Nephron progenitor cell (in vitro differentiated cells): ENCODE measurements at regions not wholly inside any gene's neighbourhood (a gene's known extent, or its start where the extent isn't known, plus 50 kb on each side); places are given as distances from the start of the nearest gene placed in this dataset.
"Not testable (repeated sequence)": the region's sequence is repeated elsewhere in the genome, so short reads cannot be mapped to it uniquely, and the experiment has no call there.

Experiments used
- DNase-seq: peaks from one replicate; pipeline ENCODE4 v3.0.0; 2021
- H3K27ac Mint-ChIP-seq: 2 replicates; pipeline ENCODE4 v1.8.0; 2021; ENCODE audit warnings: mild to moderate bottlenecking, moderate library complexity, mixed read lengths
- H3K27me3 Mint-ChIP-seq: 2 replicates; pipeline ENCODE4 v1.8.0; 2021; ENCODE audit warnings: mild to moderate bottlenecking, low read depth, mixed read lengths; ENCODE audit not compliant: poor library complexity
- H3K36me3 Mint-ChIP-seq: 2 replicates; pipeline ENCODE4 v1.8.0; 2021; ENCODE audit warnings: low read depth, mixed read lengths
- H3K4me1 Mint-ChIP-seq: 2 replicates; pipeline ENCODE4 v1.8.0; 2021; ENCODE audit warnings: mixed read lengths
- H3K4me3 Mint-ChIP-seq: 2 replicates; pipeline ENCODE4 v1.8.0; 2021; ENCODE audit warnings: mild to moderate bottlenecking, moderate library complexity, mixed read lengths
- H3K9me3 Mint-ChIP-seq: 2 replicates; pipeline ENCODE4 v1.8.0; 2021; ENCODE audit warnings: mild to moderate bottlenecking, moderate library complexity, mixed read lengths
- TF ChIP-seq, protein P1 (sequence below): fragments of 200-600 bp; sonication (generic); IDR thresholded peaks from 2 replicates; pipeline ENCODE4 v1.5.0; 2021; ENCODE audit warnings: antibody characterized with exemption

DNA sequence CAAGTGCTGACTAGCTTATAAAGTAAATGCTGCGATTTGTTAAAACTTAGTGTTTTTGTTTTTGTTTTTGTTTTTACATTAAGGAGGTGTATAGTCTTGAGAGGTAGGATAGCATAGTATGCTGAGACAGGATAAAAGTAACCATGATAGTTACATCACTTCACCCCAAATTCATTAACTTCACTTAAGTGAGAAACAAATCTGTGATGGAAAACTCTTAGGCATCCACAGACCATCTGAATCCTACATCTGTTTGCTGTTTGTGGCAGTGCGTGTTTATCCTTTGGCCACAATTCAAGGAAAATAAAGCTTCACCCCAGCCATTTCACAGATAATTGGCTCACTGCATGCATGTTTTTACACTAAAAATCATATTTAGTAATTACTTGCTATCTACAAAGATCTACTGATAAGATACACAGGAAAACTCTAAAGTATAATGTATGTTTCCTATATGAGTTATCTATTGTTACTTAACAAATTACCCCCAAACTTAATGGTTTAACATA lies 82.0 kb downstream of the ZNF622 start:
- TF ChIP-seq, protein P1, sequence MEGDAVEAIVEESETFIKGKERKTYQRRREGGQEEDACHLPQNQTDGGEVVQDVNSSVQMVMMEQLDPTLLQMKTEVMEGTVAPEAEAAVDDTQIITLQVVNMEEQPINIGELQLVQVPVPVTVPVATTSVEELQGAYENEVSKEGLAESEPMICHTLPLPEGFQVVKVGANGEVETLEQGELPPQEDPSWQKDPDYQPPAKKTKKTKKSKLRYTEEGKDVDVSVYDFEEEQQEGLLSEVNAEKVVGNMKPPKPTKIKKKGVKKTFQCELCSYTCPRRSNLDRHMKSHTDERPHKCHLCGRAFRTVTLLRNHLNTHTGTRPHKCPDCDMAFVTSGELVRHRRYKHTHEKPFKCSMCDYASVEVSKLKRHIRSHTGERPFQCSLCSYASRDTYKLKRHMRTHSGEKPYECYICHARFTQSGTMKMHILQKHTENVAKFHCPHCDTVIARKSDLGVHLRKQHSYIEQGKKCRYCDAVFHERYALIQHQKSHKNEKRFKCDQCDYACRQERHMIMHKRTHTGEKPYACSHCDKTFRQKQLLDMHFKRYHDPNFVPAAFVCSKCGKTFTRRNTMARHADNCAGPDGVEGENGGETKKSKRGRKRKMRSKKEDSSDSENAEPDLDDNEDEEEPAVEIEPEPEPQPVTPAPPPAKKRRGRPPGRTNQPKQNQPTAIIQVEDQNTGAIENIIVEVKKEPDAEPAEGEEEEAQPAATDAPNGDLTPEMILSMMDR = no peak
- Mint-ChIP-seq H3K4me1 (no peaks in the 10 kb centered on the region), H3K36me3 (no peaks in the 10 kb centered on the region), H3K27me3 (peaks cover 5% of the 10 kb centered on the region), H3K9me3 (no peaks in the 10 kb centered on the region), H3K27ac (no peak overlapping the region), H3K4me3 (no peak overlapping the region)
- DNase-seq = no peak

DNA sequence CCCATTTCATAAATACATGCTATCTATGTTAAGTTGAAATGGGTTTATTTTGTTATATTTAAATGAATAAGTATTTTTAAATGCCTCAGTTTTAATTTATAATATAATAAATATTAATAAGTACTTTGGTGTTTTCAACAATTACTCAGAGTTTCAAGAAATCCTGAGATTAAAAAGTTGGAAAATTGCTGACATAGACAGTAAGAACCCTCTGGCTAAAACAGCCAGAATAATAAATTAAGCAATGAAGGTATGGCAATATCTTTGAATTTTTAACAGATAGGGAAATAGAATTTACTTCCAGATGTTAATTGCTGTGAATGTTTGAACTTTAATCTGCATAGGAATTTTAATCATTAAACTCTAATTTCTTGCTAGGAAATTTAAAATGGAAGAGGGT lies 83.6 kb downstream of the ZNF622 start:
- no peak overlapping the region for H3K4me3 Mint-ChIP-seq
- TF ChIP-seq, protein P1 = no peak
- no peaks in the 10 kb centered on the region for H3K4me1 Mint-ChIP-seq
- no peaks in the 10 kb centered on the region for H3K36me3 Mint-ChIP-seq
- no peak overlapping the region for H3K27ac Mint-ChIP-seq
- no peaks in the 10 kb centered on the region for H3K9me3 Mint-ChIP-seq
- peaks cover 5% of the 10 kb centered on the region for H3K27me3 Mint-ChIP-seq
- DNase-seq = no peak

DNA sequence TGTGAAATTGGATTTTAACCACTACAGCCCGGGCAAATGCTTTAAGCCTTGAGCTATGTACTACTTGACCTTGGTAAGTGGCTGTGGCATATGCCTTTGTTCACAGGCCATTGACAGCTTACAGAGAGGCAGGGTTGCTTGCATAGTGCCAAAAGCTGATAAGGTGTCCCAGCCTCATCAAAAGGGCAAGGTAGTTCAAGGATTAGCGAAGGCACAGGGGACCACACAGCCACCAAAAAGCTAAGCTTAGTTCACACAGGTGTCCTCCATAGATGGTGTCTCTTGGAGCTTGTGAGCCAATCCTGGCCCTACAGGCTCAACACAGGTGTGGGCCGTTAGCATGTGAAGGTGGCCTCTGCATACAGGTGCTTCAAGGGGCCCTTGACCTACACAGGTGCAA lies 86.8 kb downstream of the ZNF622 start:
- no peak overlapping the region for H3K27ac Mint-ChIP-seq
- H3K4me3 Mint-ChIP-seq = no peak overlapping the region
- no peaks in the 10 kb centered on the region for H3K4me1 Mint-ChIP-seq
- no peaks in the 10 kb centered on the region for H3K9me3 Mint-ChIP-seq
- TF ChIP-seq, protein P1 = no peak
- H3K27me3 Mint-ChIP-seq = peaks cover 8% of the 10 kb centered on the region
- DNase-seq = no peak
- no peaks in the 10 kb centered on the region for H3K36me3 Mint-ChIP-seq

DNA sequence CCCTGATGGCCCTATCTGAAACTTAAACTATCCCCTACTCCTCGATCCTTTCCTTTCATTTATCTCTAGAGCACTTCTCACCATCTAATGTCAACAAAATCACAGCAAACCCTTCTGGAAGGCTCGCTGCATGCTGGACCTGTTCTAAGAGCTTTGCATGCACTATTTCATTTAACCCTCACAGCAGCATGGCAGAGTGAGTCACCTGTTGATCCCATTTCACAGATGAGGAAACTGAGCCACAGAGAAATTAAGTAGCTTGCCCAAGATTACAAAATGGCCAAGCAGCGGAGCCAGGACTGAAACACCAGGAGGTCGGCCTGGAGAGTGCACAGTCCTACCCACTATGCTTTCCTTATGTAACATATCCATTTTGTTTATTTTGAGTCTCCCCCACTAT lies 93.1 kb downstream of the ZNF622 start:
- no peak for DNase-seq
- Mint-ChIP-seq H3K4me1 (no peaks in the 10 kb centered on the region), H3K9me3 (no peaks in the 10 kb centered on the region), H3K27me3 (peaks cover 10% of the 10 kb centered on the region), H3K36me3 (no peaks in the 10 kb centered on the region), H3K4me3 (no peak overlapping the region), H3K27ac (no peak overlapping the region)
- TF ChIP-seq, protein P1 = no peak

DNA sequence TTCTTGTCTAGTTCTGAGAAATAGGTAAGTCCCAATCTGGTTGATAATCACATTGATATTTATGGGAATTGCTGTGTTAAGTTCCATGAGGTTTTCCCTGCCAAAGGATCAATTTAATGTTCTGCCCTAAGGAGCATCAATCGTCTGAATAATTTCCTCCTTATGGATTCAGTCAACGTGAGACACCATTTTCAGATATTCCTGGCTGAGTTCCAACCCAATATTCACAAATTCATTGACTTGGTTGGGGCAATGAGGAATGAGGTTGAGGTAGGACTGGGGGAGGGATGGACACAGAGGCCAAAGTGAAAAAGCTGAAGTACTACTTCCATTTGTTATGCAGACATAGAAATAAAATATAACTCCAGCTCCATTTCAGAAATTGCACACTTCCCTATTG lies 99.1 kb downstream of the ZNF622 start:
- Mint-ChIP-seq H3K9me3 (no peaks in the 10 kb centered on the region), H3K4me3 (no peak overlapping the region), H3K27ac (no peak overlapping the region), H3K4me1 (no peaks in the 10 kb centered on the region), H3K36me3 (no peaks in the 10 kb centered on the region), H3K27me3 (peaks cover 12% of the 10 kb centered on the region)
- TF ChIP-seq, protein P1 = no peak
- DNase-seq = no peak

DNA sequence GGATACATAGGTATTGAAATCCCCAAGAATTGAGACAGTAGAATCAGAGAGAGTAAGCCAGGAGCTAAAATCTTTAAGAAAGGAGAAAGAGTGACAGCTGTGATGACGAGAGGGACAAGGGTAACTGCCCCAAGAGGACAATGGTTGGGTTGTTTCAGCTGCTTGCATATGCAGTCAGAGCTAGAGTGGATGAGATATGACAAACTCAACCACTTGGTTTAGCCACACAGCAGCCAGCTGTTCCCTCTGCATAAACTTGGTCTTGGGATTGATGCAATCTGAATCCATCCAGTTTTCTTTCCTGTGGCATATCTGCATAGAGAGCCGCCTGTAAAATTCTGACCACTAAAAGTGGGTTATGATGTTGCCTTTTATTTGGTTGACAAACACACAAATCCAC lies 100.7 kb downstream of the ZNF622 start:
- Mint-ChIP-seq H3K4me1 (no peaks in the 10 kb centered on the region), H3K27ac (no peak overlapping the region), H3K9me3 (no peaks in the 10 kb centered on the region), H3K36me3 (no peaks in the 10 kb centered on the region), H3K4me3 (no peak overlapping the region), H3K27me3 (peaks cover 11% of the 10 kb centered on the region)
- TF ChIP-seq, protein P1 = no peak
- DNase-seq = no peak

DNA sequence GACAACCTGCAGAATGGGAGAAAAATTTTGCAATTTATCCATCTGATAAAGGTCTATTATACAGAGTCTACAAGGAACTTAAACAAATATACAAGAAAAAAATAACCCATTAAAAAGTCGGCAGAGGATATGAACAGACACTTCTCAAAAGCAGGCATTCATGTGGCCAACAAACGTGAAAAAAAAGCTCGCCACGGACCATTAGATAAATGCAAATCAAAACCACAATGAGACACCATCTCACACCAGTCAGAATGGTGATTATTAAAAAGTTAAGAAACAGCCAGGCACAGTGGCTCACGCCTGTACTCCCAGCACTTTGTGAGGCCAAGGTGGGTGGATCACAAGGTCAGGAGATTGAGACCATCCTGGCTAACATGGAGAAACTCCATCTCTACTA lies 112.2 kb downstream of the ZNF622 start:
- H3K27me3 Mint-ChIP-seq, DNase-seq, H3K27ac Mint-ChIP-seq, H3K4me3 Mint-ChIP-seq, H3K4me1 Mint-ChIP-seq, H3K36me3 Mint-ChIP-seq: not testable (repeated sequence)
- H3K9me3 Mint-ChIP-seq = peaks cover 20% of the 10 kb centered on the region
